ENCODE measurements at regions not wholly inside any gene's neighbourhood (a gene's known extent, or its start where the extent isn't known, plus 50 kb on each side); places are given as distances from the start of the nearest gene placed in this dataset.

- ChIA-PET POLR2A (no interaction called here), CTCF (interaction anchor here (1.3 kb wide), 1 partner anchor 10 kb away, joined by 4 read pairs; no protein-coding TSS in a partner anchor)
- DNase-seq (ENCODE audit: extremely low spot score) = no peak
- no peak for TF ChIP-seq CTCF (IDR thresholded peaks at IDR 0.05; ENCODE audit: control extremely low read depth, extremely low read depth, low read depth, missing control alignments)
These were observed 503.5 kb upstream of the PITX2 start for GRCh38 chr4:111126340-111126739.

DNA sequence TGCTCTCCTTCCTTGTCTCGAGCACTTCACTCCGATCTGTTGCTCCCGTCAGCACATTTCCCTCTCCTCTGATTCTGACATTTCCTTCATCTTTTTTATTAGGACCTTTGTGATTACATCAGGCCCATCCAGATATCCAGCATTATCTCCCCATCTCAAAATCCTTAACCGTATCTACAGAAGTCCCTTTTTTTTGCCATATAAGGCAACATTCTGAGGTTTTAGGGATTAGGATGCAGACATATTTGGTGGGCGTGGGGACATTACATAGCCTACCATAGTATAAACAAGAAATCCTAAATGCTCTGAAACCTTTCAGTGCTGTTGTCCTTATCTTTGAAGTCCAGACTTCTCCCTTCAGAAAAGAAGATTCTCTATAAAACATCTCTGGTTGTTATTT, 505.0 kb upstream of the PITX2 start:
- no peak for TF ChIP-seq CTCF (IDR thresholded peaks at IDR 0.05; ENCODE audit: control extremely low read depth, extremely low read depth, low read depth, missing control alignments)
- POLR2A ChIA-PET = no interaction called here
- CTCF ChIA-PET = interaction anchor here (1.2 kb wide), 1 partner anchor 155 kb away, joined by 3 read pairs; no protein-coding TSS in a partner anchor
- no peak for DNase-seq (ENCODE audit: extremely low spot score)

DNA sequence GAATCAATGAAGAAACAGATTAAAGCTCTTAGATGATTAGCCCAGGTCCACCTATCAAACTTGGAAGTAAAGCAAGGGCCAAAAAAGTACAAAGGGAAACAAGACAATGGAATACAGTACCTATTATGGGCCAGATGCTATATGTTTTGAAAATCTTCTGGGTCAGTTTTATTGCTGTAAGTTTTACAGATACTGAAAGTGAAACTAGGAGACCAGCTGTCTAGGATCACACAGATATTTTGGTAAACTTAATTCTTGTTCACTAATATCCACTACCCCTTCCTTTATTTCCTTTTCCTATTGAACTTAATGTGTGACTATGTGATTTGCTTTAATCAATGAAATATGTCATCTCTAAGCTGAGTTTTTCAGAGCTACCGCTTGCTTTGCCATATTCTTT, 505.4 kb upstream of the PITX2 start:
- POLR2A ChIA-PET = no interaction called here
- CTCF ChIA-PET = interaction anchor here (1.2 kb wide), 1 partner anchor 154 kb away, joined by 3 read pairs; no protein-coding TSS in a partner anchor
- TF ChIP-seq CTCF (IDR thresholded peaks at IDR 0.05; ENCODE audit: control extremely low read depth, extremely low read depth, low read depth, missing control alignments) = no peak
- no peak for DNase-seq (ENCODE audit: extremely low spot score)

- no peak for DNase-seq (ENCODE audit: extremely low spot score)
- ChIA-PET POLR2A (no interaction called here), CTCF (no interaction called here)
- no peak for TF ChIP-seq CTCF (IDR thresholded peaks at IDR 0.05; ENCODE audit: control extremely low read depth, extremely low read depth, low read depth, missing control alignments)
These were observed 513.6 kb upstream of the PITX2 start for GRCh38 chr4:111136438-111136837.

DNA sequence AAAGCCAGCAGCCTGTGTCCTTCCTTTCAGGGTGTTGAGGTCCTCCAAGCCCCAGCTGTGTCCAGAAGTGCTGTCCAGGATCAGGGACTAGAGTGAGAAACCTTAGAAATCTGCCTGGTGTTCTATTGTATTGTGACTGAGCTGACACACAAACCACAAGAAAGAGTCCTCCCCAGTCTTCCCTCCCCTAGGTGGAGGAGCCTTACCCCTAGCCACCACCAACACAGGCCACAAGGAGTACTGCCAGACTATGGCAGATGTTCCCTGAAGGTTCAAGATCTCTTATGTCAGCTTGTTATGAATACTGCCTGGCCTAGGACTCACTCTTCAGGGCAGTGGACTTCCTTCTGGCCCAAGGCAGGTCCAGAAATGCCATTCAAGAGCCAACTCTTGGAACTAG, 514.1 kb upstream of the PITX2 start:
- no peak for DNase-seq (ENCODE audit: extremely low spot score)
- ChIA-PET CTCF (no interaction called here), POLR2A (no interaction called here)
- TF ChIP-seq CTCF (IDR thresholded peaks at IDR 0.05; ENCODE audit: control extremely low read depth, extremely low read depth, low read depth, missing control alignments) = no peak

GRCh38 chr4:111143510-111143909, 520.6 kb upstream of the PITX2 start:
- ChIA-PET POLR2A (no interaction called here), CTCF (no interaction called here)
- no peak for DNase-seq (ENCODE audit: extremely low spot score)
- TF ChIP-seq CTCF (IDR thresholded peaks at IDR 0.05; ENCODE audit: control extremely low read depth, extremely low read depth, low read depth, missing control alignments) = no peak

GRCh38 chr4:111154934-111155333, 532.1 kb upstream of the PITX2 start:
- DNase-seq (ENCODE audit: extremely low spot score) = no peak
- TF ChIP-seq CTCF (IDR thresholded peaks at IDR 0.05; ENCODE audit: control extremely low read depth, extremely low read depth, low read depth, missing control alignments) = no peak
- ChIA-PET CTCF (interaction anchor here (1.0 to 1.7 kb wide), 2 partner anchors 19 to 35 kb away, joined by 3 to 7 read pairs; no protein-coding TSS in a partner anchor), POLR2A (no interaction called here)
